ENCODE measurements at regions not wholly inside any gene's neighbourhood (a gene's known extent, or its start where the extent isn't known, plus 50 kb on each side); places are given as distances from the start of the nearest gene placed in this dataset.
"Not testable (repeated sequence)": the region's sequence is repeated elsewhere in the genome, so short reads cannot be mapped to it uniquely, and the experiment has no call there.

DNA sequence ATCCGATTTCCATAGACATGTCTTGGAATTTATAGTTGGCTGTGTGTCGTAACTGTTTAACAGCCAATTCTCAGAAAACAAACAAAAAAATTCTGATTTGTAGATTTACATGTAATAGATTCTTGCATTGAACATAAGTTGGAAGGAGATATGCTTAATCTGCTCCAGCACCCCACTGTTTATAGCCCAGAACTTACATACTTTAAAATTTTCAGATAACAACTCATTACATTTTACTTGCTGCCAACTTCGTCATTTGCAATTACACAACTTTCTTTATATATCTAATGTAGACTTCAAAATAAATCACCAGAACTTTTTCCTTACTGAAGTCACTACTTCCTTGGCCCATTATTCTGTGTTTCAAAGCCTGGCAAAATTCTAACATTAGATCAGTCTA lies 472.3 kb upstream of the EYS start:
- DNase-seq: no peak

DNA sequence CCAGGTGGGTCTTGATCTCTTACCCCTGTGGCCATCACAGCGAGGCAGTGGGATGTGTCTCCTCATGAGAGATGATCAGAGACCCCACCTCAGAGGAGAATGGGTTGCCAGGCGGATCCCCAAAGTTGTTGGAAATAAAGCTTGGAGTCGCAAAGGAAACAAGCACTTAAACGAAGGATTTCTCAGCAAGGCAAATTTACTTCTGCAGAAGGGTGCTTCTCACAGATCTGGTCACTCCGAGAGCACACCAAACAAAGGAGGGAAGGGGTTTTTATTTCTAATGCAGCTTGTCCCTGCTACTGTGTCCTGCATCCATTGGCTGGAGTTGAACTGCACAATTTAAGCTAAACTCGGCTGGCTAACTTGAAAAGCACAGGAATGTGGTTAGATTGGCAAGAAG lies 466.6 kb upstream of the EYS start:
- no peak for DNase-seq

DNA sequence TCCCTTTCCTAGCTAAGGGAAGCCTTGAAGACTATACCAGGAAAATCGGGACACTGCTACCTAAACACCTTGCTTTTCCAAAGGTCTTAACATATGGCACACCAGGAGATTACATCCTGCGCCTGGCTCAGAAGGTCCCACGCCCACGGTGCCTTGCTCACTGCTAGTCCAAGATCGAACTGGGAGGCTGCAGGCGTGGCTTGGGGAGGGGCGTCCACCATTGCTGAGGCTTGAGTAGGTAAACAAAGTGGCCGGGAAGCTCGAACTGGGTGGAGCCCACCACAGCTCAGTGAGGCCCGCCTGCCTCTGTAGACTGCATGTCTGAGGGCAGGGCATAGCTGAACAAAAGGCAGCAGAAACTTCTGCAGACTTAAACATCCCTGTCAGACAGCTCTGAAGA lies 459.7 kb upstream of the EYS start:
- DNase-seq: not testable (repeated sequence)

DNA sequence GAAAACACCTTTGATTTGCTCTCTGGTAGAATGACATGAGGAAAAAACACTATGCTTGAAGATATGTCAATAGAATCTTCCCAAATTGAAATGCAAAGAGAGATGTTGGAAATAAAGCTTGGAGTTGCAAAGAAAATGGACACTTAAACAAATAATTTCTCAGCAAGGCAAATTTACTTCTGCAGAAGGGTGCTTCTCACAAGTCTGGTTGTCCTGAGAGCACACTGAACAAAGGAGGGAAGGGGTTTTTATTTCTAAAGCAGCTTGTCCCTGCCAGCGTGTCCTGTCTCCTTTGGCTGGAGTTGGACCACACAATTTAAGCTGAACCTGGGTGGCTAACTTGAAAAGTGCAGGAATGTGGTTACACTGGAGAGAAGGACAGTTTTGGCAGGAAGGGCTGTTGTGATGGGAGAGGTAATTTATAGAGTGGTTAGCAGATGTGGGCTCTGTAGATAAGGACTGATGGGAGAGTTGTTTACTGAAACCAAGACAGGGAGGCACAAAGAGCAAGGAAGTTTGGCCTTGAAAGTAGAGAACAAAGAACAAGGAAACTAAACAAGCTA lies 454.6 kb upstream of the EYS start:
- no peak for DNase-seq

DNA sequence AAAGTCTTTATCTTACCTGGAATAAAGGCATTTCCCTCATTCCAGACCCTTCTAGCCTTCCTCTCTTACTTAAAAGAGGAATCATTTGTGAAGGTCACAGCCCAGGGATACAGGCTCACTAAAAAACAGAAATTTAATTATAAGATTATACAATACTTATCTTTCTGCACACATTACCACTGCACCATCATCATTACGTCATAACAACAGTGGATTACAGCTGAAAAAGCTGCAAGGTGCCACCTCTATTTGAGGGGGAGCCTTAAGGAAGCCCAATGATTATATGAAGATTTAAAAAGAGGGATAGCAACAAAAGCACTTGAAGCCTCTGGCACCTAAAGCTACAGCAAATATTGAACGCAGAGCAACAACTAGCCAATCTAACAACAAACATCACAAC lies 452.9 kb upstream of the EYS start:
- no peak for DNase-seq

DNA sequence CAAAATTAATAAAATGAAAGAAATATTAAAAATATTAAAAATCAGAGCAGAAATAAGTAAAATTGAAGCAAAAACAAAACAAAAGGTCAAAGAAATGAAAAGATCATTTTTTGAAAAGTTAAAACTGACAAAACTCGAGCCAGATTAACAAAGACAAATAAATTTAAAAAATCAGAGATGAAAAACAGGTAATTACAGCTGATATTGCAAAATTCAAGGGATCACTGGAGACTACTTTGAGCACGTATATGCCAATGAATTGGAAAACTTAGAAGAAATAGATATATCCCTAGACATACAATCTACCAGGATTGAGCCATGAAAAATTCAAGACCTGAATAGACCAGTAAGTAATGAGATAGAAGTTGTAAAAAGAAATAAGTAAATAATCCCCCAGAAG lies 446.2 kb upstream of the EYS start:
- DNase-seq: no peak

DNA sequence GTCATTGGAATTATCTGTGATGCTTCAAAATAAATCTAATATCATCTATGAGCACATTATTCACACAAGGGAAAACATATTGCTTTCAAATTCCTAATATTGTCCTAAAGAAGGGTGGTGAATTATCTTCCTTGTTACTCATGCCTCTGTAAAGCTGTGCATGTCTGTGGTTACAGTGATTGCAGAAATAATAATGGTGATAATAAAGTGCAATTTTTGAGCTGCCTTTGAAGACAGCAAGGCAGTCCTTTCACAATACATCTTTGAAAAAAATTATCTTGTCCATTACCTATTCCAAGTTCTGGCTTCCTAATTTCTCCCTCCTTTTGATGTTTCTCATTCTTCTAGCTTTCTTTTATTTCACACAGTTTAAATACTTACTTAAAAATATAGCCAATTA lies 442.1 kb upstream of the EYS start:
- DNase-seq: no peak

DNA sequence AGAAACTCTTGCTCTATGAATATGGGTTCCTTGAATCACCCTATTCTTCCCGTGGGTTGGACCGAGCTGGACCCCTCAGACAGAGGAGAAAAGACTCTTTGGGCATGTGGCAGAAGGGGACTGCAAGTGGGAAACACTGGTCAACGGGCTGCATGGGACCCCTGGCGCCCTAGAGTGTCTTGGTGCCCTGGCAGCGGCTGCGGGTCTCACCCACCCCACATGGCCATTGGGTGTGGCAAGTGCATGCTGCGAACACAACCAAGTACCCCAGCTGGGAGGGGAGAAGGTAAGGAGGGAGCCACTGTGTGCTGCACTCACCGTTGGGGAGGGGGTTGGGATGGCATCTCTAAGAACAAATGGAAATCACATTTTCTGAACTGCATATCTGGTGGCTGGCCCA lies 438.8 kb upstream of the EYS start:
- no peak for DNase-seq

DNA sequence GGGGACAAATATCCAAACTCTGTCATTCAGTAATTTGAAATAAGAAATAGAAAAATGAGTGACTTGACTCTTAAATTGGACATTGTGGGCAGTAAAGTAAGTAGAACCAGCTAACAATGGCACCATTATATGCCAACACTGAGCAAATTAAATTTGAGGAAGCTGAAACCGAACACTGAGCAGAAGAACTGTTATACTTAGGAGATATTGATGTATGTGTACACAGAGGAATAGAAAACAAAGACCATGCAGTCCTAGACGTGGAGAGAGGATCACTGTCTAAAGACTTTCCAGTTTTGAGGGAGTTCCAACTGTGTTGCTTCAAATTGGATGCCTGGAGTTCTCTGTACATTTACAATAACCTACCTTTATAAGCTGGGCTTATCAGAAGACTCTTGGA lies 427.0 kb upstream of the EYS start:
- no peak for DNase-seq

DNA sequence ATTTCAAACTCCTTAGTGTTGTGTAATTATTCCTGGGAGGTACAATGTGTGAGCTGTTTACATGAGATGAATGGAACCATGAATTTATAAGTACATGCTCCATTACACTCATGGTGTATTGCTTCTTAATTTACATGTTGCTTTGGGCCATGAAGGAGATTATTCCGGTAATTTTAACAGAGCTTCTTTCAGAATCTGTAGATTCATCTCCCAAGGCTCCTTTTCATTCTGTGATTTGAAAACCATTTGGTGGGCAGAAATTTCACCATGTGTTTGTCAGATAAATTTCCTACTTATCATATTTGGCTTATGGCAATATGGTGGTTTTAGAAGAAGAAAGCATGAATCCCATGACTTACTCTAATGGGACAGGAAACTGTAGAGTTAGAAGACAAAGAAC lies 421.6 kb upstream of the EYS start:
- DNase-seq: no peak

DNA sequence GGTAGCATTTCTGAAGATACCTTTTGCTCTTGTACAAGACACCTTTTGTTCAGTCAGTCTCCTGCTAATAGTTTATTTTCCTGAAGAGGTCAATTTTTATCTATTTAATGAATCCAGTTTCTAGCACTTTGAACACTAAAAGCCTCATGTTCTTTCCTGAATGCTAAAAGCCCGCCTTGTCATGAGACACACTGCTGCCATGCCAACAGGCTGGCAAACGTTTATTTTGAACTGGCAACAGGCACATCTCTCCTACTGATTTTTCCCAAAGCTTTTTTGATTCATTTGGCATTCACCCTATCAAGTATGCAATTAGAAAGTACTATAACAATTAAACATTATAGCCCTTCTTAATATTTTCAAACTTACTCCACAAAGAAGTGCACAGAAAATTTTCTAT lies 421.2 kb upstream of the EYS start:
- no peak for DNase-seq

DNA sequence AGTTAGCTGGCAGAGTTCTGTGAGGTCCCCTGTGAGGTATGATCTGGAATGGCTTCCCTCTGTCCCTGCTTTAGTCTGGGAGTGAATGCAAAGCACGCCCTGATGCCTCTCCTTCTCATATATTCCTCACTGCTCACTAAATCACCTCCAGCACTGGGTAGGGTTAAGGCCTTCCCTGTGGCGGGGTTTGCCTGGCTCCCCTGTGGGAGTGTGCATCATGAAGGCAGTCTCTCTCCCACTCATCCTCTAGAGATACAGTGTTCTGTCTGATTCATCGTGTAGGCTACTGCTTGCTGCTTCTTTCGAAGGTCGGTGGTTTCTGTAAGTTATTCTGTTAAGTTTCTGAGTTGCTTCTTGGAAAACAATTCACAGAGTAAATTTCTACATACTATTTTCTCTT lies 420.0 kb upstream of the EYS start:
- DNase-seq: no peak

DNA sequence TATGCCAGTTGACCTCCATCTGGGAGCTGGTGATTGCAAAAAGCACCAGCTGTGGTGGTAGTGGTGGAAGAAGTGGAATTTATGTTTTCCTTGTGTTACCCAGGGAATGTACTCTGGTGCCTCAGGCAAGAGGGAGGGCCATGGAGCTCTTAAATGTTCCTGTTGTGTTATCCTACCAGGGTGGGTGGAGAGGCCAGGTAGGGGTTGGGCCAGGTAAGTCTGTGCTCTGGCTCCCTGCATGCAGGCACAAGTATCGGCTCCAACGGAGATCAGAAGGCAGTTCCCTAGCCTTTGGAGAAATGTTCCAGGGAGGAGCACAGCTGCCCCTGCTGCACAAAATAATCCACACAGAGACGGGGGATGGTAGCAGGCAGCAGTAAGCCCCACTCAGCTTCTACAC lies 419.3 kb upstream of the EYS start:
- DNase-seq: no peak

DNA sequence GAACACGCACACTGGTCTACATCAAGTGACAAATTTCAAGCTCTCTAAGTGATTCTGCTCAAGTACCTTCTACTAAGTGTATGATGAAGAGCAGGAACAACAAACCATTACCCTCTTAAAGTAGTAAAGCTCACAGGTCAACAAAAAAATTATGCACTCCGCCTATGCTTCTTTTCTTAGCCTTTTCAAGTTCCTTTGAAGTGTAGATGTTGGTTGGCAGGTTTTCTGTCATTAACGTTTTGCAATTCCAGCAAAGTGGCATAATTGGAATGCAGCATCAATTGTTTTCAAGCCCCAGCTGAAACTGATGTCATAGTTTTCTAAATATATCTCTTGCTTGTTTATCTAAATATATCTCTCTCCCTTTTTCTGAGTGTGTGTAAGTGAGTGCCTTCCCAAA lies 396.9 kb upstream of the EYS start:
- no peak for DNase-seq

DNA sequence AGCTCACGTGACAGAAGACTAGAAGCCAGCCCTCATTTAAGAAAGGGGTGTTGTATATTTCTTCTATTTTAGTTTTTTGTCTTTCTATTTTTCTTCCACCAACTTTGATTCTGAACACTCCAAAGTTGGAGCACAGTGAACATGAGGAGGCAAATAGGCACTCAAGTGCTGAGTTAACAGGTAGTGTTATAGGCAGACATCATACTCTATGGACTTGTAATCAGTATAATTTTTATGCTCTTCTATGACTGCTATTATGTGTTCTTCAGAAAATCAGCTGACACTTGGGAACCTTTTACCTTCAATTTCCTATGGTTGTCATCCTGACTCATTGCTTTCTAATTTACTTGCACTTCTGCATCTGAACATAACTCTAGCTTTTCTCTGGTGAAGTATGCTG lies 396.3 kb upstream of the EYS start:
- DNase-seq: no peak

DNA sequence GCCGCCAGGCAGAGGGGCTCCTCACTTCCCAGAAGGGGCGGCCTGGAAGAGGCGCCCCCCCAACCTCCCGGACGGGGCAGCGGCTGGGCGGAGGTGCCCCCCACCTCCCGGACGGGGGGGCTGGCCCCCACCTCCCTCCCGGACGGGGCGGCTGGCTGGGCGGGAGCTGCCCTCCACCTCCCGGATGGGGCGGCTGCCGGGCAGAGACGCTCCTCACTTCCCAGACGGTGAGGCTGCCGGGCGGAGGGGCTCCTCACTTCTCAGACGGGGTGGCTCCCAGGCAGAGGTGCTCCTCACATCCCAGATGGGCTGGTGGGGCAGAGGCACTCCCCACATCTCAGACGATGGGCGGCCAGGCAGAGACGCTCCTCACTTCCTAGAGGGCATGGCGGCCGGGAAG lies 389.7 kb upstream of the EYS start:
- no peak for DNase-seq

DNA sequence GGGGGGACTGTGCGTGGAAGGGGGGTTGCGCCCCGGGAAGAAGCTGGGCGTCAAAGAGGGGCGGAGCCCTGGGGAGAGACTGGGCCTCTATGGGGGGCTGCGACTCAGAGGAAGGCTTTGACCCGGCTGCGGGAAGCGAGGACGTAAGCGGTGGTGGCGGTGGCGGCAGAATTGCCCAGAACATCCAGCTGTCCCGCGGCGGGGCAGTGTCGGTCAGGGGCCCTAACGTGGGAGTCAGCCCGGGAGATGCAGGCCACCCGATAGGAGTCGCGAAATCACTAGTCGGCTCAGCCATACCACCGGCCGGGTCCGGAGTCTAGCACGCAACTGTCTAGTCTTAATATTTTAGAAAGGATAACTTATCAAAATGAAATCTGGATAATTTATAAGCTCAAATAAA lies 387.6 kb upstream of the EYS start:
- DNase-seq: no peak

DNA sequence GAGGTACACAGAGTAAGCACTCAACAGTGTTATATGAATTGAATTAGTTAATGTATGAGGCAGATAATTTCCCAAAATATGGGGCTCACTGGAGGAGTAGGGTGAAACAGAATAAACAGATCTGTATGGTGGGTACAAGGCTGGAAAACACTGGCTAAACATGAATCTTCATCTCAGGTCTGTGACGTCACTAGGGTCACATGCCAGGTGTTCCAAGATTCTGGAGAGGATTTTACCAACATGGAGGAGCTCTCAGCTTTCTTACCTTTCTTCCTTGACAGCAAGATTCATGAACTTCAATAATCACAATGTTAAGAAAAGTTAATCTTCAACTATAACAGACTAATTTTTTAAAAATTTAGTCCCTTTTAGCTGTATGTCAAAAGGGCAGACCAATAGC lies 385.3 kb upstream of the EYS start:
- DNase-seq: not testable (repeated sequence)

DNA sequence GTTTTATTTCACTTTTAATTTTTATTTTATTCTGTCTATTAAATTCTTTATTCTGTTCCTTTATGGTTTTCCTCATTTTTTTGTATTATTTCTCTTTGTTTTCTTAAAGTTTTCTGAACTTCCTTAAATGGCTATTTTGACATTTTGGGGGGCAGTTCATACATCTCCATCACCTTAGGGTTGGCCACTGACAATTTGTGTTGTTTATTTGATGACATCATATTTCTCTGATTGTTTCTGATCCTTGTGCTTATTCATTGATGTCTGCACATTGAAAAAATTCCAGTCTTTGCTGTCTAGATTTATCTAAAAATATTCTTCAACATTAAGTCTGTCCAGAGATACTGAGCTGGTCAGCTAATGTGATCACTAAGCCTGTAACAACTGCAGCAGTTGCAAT lies 379.5 kb upstream of the EYS start:
- DNase-seq: no peak

DNA sequence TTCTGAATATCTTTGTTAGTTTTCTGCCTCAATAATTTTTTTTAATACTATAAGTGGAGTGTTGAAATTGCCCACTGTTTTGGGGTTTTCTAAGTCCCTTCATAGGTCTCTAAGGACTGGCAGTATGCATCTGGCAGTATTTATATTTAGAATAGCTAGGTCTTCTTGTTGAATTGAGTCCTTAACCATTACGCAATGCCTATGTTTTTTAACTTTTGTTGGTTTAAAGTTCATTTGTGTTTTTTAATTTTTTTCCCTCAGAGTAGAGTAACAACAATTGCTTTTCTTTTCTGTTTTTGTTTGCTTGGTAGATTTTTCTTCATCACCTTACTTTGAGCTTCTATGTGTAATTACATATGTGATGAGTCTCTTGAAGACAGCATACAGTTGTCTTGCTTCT lies 375.9 kb upstream of the EYS start:
- no peak for DNase-seq

DNA sequence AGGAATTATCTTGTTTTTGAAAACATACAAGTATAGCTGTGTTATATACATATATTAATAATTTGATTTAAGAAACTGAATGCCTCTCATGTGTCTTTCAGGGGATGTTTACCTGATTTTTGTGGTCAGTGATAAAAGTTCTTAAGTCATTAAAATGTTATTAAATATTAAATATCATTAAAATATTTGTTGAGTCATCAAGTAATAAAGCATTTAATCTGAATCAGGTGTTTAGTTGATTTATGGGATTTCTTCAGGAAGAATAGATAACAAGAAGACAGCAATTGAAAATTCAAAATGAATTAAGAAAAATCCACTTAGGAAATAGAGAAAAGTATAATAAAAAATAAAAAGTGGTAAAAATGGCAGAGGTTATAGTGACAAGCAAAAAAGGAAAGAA lies 361.9 kb upstream of the EYS start:
- DNase-seq: no peak

DNA sequence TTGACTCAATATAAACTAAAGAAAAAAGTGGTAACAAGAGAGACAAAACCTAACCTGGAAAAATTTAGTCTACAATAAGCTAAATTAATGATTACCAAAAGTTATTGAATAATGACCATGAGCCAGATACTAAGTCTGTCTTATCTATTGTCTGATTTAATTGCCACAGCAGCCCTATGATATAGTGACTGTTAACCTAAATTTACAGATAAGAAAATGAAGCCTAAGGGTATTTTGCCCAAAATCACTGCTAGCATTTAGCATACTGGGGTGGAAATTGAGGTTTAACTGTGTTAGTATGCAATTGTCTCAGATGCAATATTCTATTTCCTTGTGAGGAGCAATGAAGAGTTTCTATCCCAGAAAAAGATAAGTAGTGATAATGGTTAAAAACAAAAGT lies 361.0 kb upstream of the EYS start:
- DNase-seq: no peak

DNA sequence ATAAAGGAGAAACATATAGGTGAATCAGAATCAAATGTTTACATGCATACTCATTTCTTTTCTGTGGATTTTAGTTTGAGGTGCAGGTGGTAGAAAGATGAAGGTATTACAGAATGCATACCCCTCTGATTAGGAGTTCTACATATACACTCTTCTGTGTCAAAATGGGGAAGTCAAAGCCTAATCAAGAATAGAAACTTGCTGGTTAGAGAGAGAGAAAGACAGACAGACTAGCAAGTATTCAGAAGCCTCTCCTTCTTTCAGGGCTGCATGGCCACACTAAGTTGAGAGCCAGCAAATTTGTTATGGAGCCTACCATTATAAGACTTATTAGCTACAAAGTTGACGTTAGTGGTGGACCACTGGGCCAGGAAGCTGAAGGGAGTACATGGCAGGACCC lies 358.3 kb upstream of the EYS start:
- DNase-seq: no peak

DNA sequence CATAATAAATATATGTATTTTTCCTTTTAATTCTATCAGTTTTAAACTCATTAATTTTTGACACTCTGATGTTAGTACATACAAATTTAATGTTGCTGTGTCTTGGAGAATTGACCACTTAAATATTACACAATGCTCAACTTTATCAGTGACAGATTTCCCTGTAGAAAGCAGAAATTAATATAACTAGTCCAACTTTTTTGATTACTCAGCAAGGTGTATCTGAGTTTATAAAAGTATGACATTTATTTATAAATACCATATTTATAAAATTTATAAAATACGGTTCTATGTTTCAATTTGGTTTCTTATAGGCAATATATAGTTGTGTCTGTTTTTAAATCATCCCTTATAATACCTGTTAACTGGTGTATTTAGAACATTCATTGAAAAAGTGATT lies 350.0 kb upstream of the EYS start:
- no peak for DNase-seq

DNA sequence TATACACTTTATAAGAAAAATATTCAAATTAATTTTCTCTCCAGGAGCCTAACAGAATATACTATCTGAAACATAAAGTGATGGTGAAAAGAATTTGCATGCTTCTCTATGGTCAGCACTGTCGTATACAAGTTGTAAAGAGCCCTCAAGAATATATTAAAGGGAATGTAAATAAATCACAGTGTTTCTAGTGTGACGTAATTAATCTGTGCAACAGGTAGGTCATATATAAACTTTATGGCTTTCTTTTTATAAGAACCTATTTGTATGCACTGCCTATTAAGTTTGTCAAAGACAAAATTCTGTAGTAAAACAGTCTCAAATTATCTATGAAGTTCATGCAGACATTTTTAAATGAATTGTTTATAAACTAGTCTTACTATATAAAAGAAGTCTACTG lies 347.9 kb upstream of the EYS start:
- no peak for DNase-seq

DNA sequence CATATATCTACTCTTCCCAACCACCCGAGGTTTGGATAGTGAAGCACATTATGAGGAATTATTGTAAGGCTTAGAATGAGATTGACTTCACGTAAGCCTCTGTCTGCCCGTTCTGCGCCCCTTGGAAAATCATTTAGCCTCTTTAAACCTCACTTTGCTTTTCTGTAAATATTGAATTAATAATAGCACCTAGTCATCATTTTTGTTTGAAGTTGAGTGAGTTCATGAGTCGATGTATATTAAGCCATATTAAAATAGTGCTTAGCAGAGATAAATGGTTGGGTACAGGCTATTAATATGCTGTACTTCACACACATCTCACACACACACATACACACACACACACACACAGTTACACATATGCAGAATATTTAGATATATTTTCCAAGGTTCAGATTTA lies 344.8 kb upstream of the EYS start:
- DNase-seq: no peak

Measured in SW 1271 (cell line).